Heart right ventricle (tissue), 16 donors: ENCODE measurements at regions not wholly inside any gene's neighbourhood (a gene's known extent, or its start where the extent isn't known, plus 50 kb on each side); places are given as distances from the start of the nearest gene placed in this dataset.

Experiments
- ATAC-seq, 8 donors: fragments of 200-7000 bp; cut with Tn5 transposase; one replicate each; pipeline ENCODE4 v1.9.1; 2020; ENCODE audit warnings: mild to moderate bottlenecking in 8 of 8, moderate library complexity in 8 of 8, moderate number of reproducible peaks in 1 of 8
- DNase-seq, 2 donors: peaks; one replicate each; pipeline ENCODE4 v3.0.0-alpha.2; 2020
- H3K27ac ChIP-seq, 10 donors: fragments of 200-600 bp; sonication (generic) in 2 of 10; one replicate each; pipeline versions ENCODE4 v1.5.0 to v1.8.0; 2020 to 2022; ENCODE audit warnings: mild to moderate bottlenecking in 3 of 10
- H3K27me3 ChIP-seq, 7 donors: fragments of 200-600 bp; one replicate each; pipeline ENCODE4 v1.8.0; 2021 to 2022; ENCODE audit warnings: mild to moderate bottlenecking in 2 of 7
- H3K36me3 ChIP-seq, 9 donors: fragments of 200-600 bp; sonication (generic) in 1 of 9; one replicate each; pipeline versions ENCODE4 v1.5.0 to v1.8.0; 2020 to 2022; ENCODE audit warnings: mild to moderate bottlenecking in 2 of 9
- H3K4me1 ChIP-seq, 9 donors: fragments of 200-600 bp; sonication (generic) in 1 of 9; one replicate each; pipeline versions ENCODE4 v1.5.0 to v1.8.0; 2020 to 2022; ENCODE audit warnings: mild to moderate bottlenecking in 4 of 9
- H3K4me3 ChIP-seq, 10 donors: fragments of 200-600 bp; sonication (generic) in 2 of 10; one replicate each; pipeline versions ENCODE4 v1.5.0 to v1.8.0; 2020 to 2022; ENCODE audit warnings: mild to moderate bottlenecking in 7 of 10, moderate library complexity in 2 of 10
- H3K9me3 ChIP-seq, 11 donors: fragments of 200-600 bp in 10 of 11; sonication (generic) in 2 of 11; one replicate each; pipeline versions ENCODE4 v1.5.0 to v1.8.0; 2013 to 2022; ENCODE audit warnings: mild to moderate bottlenecking in 2 of 11, control low read depth in 1 of 11, moderate library complexity in 1 of 11
- WGBS, 2 donors: extraction: QIAGEN DNeasy Blood & Tissue Kit; methylation state at CpG; one replicate each; pipeline ENCODE4 v1.1.7; 2013; ENCODE audit warnings: inconsistent platforms in 1 of 2; 5-methylcytosine and 5-hydroxymethylcytosine counted together
- intact Hi-C, 10 donors: fragments of 100-400 bp; cut with DNase I; formaldehyde crosslinking; loops; one replicate each; pipeline versions ENCODE4 v1.11.1 to v1.14.2; 2022
- TF ChIP-seq, protein P1 (sequence below), 9 donors: fragments of 200-600 bp; sonication (generic) in 2 of 9; IDR thresholded peaks; one replicate each; pipeline versions ENCODE4 v1.5.0 to v1.8.0; 2021 to 2022; ENCODE audit warnings: antibody characterized with exemption in 9 of 9, mild to moderate bottlenecking in 5 of 9, moderate library complexity in 1 of 9
- donor health status: Arrhythmogenic right ventricular cardiomyopathy.
- donor health status: ischemic (EF 13 %, LVEDD 7.1; RV severe dilation, severe dysfunction).
- donor health status: healthy with polysubstance abuse.
- donor health status: DM: no; HTN: yes; CAD: no.
- donor health status: DM: no; HTN: no; CAD: no.
- donor health status: ischemic (EF 25% LVEDD 6.9; RV normal size, moderate dysfunction).
- donor health status: ischemic (EF 25% LVEDD 5.7; RV mildly dilated, moderate dysfunction).
- donor health status: healthy.
- donor health status: DM: yes; HTN: yes; CAD: no.
- donor health status: Ischemic cardiomyopathy.
- donor health status: ischemic (EF 35%, LVEDD 5.7; RV mildly dilated, moderate dysfunction).
- donor health status: nonischemic (EF 11% LVEDD 7.7; RV severe dilation, severe dysfunction).
- donor health status: DM: yes; HTN: yes; CAD: no.
- donor health status: PGD.
- donor health status: ischemic (EF 29% LVEDD 5.4; RV normal size, mild dysfunction).
- donor health status: nonischemic (EF 23%, LVEDD 6.1; RV moderate dilation, normal function).

DNA sequence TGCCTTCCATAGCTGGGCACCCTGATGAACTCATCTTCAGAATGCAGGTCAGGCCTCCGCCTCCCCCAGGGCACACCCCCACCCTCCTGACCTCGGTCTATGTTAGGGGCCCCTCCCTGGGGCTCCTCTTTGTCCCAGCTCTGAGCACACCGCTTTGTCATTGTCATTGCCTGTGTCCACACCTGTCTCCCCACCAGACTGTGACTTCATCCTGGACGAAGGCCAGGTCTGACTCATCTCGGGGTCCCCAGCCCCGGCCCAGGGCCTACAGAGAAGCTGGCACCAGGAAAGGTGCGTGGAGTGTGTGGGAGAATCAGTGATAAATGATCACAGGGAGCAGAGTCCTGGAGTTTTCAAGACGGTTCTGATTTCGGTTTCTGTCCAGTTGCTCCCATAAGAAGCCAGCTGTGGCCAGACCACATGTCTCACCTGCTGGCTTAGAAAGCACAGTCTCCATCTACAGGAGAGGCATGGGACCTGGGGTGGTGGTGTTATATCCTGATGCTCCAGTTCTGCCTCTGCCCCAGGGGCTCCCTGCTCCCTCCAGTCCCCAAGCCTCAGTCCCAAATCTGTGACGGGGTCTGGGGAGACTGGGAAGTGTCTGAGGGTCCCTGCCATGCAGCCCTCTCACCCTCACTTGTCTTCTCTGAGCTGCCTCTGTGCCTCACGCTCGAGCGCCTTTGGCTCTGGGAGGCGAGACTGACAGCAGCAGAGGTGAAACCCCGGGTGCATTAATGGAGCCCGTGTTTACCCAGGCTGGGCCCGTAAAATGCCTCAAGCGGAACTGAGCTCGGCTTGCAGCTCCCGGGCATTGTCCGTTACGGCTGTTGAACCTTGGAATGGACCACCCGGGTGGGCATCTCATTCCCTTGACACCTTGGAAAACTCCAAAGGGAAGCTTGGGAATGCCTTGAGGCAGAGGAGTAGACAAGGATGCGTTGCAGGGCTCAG is 85.5 kb upstream of the WNT11 start:
- Histone ChIP-seq H3K27me3 (no peaks in the 10 kb centered on the region), H3K4me3 (no peak overlapping the region), H3K27ac (no peak overlapping the region), H3K36me3 (no peaks in the 10 kb centered on the region), H3K9me3 (no peaks in the 10 kb centered on the region), H3K4me1 (no peaks in the 10 kb centered on the region)
- intact Hi-C loops = no loop called here
- 84 to 87% methylated on average over 24 of the region's 24 CpGs for WGBS, 2 donors
- ATAC-seq (no peak), DNase-seq (no peak)
- TF ChIP-seq, protein P1, sequence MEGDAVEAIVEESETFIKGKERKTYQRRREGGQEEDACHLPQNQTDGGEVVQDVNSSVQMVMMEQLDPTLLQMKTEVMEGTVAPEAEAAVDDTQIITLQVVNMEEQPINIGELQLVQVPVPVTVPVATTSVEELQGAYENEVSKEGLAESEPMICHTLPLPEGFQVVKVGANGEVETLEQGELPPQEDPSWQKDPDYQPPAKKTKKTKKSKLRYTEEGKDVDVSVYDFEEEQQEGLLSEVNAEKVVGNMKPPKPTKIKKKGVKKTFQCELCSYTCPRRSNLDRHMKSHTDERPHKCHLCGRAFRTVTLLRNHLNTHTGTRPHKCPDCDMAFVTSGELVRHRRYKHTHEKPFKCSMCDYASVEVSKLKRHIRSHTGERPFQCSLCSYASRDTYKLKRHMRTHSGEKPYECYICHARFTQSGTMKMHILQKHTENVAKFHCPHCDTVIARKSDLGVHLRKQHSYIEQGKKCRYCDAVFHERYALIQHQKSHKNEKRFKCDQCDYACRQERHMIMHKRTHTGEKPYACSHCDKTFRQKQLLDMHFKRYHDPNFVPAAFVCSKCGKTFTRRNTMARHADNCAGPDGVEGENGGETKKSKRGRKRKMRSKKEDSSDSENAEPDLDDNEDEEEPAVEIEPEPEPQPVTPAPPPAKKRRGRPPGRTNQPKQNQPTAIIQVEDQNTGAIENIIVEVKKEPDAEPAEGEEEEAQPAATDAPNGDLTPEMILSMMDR (IDR thresholded peaks at IDR 0.05) = no peak

DNA sequence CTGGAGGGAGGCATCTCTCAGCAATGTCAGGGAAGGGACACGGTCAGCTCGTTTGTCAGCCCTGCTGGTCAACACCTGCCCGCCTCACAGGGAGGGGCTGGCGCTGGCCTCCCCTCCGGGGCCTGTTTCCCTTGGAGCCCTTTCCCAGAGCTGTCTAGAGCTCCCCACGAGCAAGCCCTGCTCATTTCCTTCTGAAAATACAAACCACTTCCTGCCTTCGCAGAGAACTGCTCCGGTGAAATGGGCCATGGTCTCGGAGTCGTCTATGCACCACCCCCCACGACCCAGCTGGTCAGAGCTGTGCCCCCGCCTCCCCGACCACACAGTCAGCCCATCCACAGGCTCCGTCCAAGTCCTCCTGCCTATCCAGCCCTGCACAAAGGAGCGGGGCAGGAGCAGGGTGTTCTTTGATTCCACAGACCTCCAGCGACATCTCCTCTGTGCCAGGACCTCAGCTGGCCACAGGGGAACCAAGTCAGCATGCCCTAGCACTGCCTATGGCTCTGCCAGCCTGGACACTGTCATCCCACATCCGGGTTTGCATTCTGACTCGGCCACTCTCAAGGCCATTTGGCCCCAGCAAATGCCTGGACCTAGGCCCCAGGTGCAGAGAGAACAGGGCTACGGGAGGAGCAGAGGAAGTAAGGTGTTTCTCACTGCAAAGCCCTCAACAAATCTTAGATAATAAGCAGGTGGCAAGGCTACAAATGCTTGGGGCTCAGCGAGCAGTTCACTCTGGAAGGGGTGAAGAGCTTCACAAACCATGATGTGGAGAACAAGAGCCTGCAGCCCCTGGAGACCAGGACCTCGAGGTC is 82.1 kb upstream of the WNT11 start:
- no peak overlapping the region for H3K27ac ChIP-seq
- WGBS, 2 donors = 59 to 62% methylated on average over 21 of the region's 21 CpGs
- H3K36me3 ChIP-seq = no peaks in the 10 kb centered on the region
- no peaks in the 10 kb centered on the region for H3K27me3 ChIP-seq
- TF ChIP-seq, protein P1 (IDR thresholded peaks at IDR 0.05) = no peak
- no peaks in the 10 kb centered on the region for H3K9me3 ChIP-seq
- no peak overlapping the region for H3K4me3 ChIP-seq
- H3K4me1 ChIP-seq = no peaks in the 10 kb centered on the region
- no peak for DNase-seq
- peak in 1 of 8 donors; percentile 21 for ATAC-seq
- intact Hi-C loops = no loop called here

DNA sequence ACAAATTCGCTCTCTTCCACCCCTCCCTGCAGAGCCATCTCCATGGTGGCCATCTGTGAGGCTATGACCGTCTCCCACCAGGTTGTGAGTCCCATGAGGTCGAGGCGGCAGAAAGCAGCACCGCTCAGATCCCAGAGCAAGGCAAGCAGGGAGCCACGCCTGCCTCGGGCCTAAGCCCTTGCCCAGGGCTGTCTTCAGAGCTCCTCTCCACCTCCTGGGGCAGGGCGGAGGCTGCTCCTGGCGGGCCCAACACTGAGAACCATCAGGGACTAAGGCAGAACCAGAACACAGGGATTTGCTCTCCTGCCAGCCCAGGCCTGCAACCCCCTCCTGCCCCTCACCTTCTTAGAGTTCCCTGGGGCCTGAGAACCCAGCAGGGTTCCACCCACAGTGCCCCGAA is 80.9 kb upstream of the WNT11 start:
- TF ChIP-seq, protein P1 (IDR thresholded peaks at IDR 0.05) = no peak
- ATAC-seq = no peak
- Histone ChIP-seq H3K27me3 (no peaks in the 10 kb centered on the region), H3K36me3 (no peaks in the 10 kb centered on the region), H3K27ac (no peak overlapping the region), H3K9me3 (no peaks in the 10 kb centered on the region), H3K4me1 (no peaks in the 10 kb centered on the region), H3K4me3 (no peak overlapping the region)
- no peak for DNase-seq
- intact Hi-C loops = no loop called here
- WGBS, 2 donors = 92 to 96% methylated on average over 10 of the region's 10 CpGs

DNA sequence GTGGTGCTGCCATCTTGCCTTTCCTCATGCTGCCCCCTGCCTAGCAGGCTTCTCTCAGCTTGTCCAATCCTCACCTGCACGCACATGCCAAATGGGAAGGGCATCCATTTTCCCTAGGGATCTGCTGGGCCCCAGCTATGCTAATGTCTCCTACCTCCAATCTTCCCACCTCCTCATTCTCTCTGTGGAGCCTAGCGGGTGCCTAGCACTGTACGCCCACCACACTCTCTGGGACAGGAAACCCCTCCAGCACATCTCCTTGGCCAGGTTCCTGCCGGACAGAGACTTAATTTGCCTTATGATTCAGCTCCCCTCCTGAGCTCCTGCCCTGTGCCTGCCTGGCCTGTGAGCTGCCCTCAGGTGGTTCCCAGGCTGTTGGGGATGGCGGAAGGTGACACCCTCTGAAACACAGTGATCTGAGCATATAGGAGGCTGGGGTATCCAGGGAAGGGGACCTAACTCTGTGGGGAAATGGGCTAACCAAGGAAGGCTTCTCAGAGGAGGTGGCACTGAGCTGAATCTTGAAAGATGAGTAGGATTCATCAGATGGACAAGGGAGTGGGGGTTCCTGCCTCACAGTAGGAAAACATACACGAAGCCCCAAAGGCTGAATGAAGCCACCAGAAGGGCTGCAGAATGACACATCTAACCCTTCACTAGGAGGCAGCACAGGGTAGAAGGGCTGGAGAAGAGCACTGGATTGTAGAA is 79.2 kb upstream of the WNT11 start:
- TF ChIP-seq, protein P1 (IDR thresholded peaks at IDR 0.05) = no peak
- WGBS, 2 donors = 92 to 93% methylated on average over 6 of the region's 6 CpGs
- Histone ChIP-seq H3K27ac (no peak overlapping the region), H3K4me1 (no peaks in the 10 kb centered on the region), H3K36me3 (no peaks in the 10 kb centered on the region), H3K27me3 (no peaks in the 10 kb centered on the region), H3K9me3 (no peaks in the 10 kb centered on the region), H3K4me3 (no peak overlapping the region)
- intact Hi-C loops = no loop called here
- DNase-seq (no peak), ATAC-seq (no peak)
